ENCODE measurements at regions not wholly inside any gene's neighbourhood (a gene's known extent, or its start where the extent isn't known, plus 50 kb on each side); places are given as distances from the start of the nearest gene placed in this dataset.

- Mint-ChIP-seq H3K27me3 (ENCODE audit: low read depth) (peaks cover 3% of the 10 kb centered on the region; the same call in 1 of the 2 replicates), H3K4me3 (no peak overlapping the region), H3K36me3 (ENCODE audit: insufficient read depth in 1 of 3, low read depth in 3 of 3) (no peaks in the 10 kb centered on the region), H3K9me3 (no peaks in the 10 kb centered on the region; a peak in 1 of 5 replicates), H3K4me1 (no peaks in the 10 kb centered on the region), H3K27ac (no peak overlapping the region)
- Histone ChIP-seq H2BK15ac (ENCODE audit: low read depth, low read length) (no peak overlapping the region), H2AK5ac (ENCODE audit: insufficient read length, low read length) (no peak overlapping the region), H2AFZ (ENCODE audit: low read length) (no peak overlapping the region), H3K9me3 (ENCODE audit: control insufficient read depth, low read depth, low read length) (no peaks in the 10 kb centered on the region), H4K91ac (ENCODE audit: insufficient read length, low read depth, low read length) (no peak overlapping the region), H3K4me1 (ENCODE audit: insufficient read depth, low read length) (no peaks in the 10 kb centered on the region), H4K8ac (replicated peaks; ENCODE audit: insufficient read length, low read depth, low read length) (no peak overlapping the region), H3K27ac (ENCODE audit: insufficient read length, low read depth, low read length) (no peak overlapping the region), H3K23ac (ENCODE audit: insufficient read length, low read depth, low read length) (no peak overlapping the region), H3K27me3 (ENCODE audit: insufficient read depth, low read length) (no peaks in the 10 kb centered on the region), H4K5ac (ENCODE audit: insufficient read length, low read depth, low read length) (no peak overlapping the region), H3K14ac (ENCODE audit: insufficient read depth, low read length) (no peak overlapping the region), H3K56ac (ENCODE audit: insufficient read length, low read depth, low read length) (no peak overlapping the region), H3K9ac (ENCODE audit: extremely low read depth, insufficient read length, low read length) (no peak overlapping the region), H2BK5ac (ENCODE audit: insufficient read length, low read length) (no peak overlapping the region), H2BK20ac (ENCODE audit: low read depth, low read length, poor library complexity, severe bottlenecking) (no peak overlapping the region), H4K20me1 (ENCODE audit: control insufficient read depth, insufficient read depth, insufficient read length) (no peaks in the 10 kb centered on the region), H2BK120ac (ENCODE audit: low read depth, low read length, poor library complexity, severe bottlenecking) (no peak overlapping the region), H3K79me1 (ENCODE audit: insufficient read depth, low read depth, low read length, poor library complexity, severe bottlenecking) (no peaks in the 10 kb centered on the region), H3K23me2 (ENCODE audit: insufficient read length, low read depth, low read length, poor library complexity, severe bottlenecking) (no peaks in the 10 kb centered on the region), H3K4ac (ENCODE audit: low read depth, low read length) (no peak overlapping the region), H3K4me2 (ENCODE audit: insufficient read depth, insufficient read length, low read length) (no peak overlapping the region), H3K79me2 (ENCODE audit: insufficient read depth, low read length) (no peaks in the 10 kb centered on the region), H3K18ac (ENCODE audit: insufficient read length, low read depth, low read length) (no peak overlapping the region), H2BK12ac (ENCODE audit: insufficient read length, low read depth, low read length) (no peak overlapping the region), H3T11ph (ENCODE audit: low read length) (no peak overlapping the region)
- WGBS (ENCODE audit: extremely low coverage, insufficient read length, low lambda C conversion rate) = no CpG with 5 or more reads among the region's 2 CpGs
- no peak for TF ChIP-seq CTCF (conservative IDR thresholded peaks at IDR 0.05)
- no peak for DNase-seq
Measured at GRCh38 chrX:3250966-3251365, 95.5 kb downstream of the MXRA5 start.
